GM18499 (cell line): ENCODE measurements at regions not wholly inside any gene's neighbourhood (a gene's known extent, or its start where the extent isn't known, plus 50 kb on each side); places are given as distances from the start of the nearest gene placed in this dataset.
"Not testable (repeated sequence)": the region's sequence is repeated elsewhere in the genome, so short reads cannot be mapped to it uniquely, and the experiment has no call there.

Source experiments
- ATAC-seq: cut with Tn5 transposase; IDR thresholded peaks from one replicate; pipeline ENCODE4 v1.9.1; 2021; ENCODE audit warnings: moderate number of reproducible peaks; ENCODE audit not compliant: insufficient read depth, unreplicated experiment

DNA sequence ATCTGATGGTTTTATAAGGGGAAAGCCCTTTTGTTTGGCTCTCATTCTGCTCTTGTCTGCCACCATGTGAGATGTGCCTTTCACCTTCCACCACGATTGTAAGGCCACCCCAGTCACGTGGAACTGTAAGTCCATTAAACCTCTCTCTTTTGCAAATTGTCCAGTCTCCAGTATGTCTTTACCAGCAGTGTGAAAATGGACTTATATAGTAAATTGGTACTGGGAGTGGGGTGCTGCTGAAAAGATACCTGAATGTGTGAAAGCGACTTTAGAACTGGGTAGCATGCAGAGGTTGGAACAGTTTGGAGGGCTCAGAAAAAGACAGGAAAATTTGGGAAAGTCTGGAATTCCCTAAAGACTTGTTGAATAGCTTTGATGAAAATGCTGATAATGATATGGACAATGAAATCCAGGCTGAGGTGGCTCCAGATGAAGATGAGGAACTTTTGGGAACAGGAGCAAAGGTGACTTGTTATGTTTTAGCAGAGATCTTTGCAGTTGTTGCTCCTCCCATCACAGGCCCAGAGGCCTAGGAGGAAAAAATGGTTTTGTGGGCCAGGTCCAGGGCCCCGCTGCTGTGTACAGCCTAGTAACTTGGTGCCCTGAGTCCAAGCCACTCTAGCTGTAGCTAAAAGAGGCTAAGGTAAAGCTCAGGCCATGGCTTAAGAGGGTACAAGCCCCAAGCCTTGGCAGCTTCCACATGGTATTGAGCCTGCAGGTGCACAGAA lies 275.7 kb upstream of the NPSR1 start:
- no peak for ATAC-seq

DNA sequence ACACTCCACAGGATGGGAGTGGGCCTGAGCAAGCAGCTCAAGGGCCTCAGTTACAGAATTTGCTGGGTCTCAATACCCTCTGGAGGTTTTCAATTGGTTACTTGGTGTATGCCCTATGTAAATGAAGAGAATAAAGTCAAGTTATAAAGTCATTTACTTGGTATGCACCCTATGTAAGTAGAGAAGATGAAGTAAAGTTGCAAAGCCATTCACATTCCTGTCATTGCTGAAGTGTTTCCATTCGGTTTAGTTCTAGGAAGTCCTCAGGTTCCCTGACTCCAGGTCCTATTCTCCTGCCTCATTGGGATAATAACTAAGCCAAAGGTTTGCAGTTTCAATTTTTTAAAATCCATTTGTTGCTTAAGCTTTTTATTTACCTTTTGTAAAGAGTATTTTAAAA lies 272.6 kb upstream of the NPSR1 start:
- no peak for ATAC-seq

DNA sequence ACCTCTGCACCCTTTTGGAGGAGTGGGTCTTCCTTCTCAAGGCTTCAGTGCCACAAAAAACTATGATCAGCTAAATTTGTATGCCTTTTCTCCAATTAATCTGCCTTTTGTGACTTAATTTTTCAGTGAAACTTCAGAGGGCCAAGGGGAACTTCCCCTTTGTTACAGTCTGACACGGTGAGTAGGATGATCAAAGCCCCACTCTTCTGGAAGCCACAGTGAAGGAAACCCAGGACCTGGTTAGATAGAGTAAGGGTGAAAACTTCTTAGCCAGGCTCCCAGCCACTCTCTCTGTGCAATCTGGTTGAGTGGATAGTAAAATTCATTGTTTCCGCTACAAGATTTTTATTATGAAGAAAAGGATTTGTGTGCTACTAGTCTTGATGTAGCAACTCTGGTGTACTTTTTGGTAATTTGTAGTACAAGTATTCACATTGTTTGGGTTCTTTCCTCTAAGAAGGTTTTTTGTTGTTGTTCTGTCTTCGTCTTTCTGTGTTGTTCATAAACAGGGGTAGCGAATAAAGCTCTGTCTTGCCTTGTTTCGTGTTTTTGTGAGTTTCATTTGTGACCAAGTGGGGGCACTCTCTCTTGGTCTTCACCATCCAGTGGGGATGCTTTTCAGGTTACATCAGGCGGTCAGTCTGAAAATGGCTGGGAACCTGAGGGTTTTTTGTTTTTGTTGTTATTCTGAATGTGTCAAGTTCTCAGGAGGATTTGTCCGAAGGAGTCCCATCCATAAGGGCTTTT lies 268.5 kb upstream of the NPSR1 start:
- no peak for ATAC-seq

DNA sequence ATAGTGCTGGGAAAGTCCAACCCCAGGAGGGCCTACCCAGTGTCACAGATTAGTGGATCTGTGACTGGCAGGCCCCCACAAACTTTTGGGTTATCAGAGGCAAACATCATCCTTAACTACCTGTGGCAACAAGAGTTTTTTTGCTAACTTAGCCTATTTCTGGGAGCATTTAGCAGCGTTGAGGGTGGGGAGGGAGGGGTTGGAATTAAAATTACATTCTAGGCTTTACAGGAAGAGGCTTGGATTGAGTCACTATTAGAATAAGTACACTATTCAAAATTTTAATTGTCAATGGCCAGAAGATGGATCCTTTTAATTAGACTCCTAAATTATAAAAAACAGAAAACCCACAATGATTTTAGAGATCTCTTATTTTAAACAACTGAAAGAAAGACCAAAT lies 267.9 kb upstream of the NPSR1 start:
- ATAC-seq, result no peak

DNA sequence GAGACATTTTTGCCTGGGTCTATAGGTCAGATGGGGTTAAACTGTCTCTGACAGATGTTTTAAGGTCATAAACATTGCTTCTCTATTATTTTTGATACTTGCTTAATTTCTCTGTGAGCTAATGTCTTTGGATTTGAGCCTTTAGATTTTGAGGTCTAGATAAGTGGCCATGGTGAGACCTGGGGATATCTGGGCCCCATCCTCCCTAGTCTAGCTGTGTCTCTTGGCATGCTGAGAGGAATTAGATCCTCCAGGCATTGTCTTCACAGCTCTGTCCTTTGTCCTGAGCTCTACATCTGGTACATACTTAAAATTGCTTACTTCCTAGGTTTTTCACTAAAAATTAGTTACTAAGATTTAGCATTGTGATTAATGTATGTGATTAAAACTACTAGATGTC lies 265.0 kb upstream of the NPSR1 start:
- ATAC-seq, result no peak

DNA sequence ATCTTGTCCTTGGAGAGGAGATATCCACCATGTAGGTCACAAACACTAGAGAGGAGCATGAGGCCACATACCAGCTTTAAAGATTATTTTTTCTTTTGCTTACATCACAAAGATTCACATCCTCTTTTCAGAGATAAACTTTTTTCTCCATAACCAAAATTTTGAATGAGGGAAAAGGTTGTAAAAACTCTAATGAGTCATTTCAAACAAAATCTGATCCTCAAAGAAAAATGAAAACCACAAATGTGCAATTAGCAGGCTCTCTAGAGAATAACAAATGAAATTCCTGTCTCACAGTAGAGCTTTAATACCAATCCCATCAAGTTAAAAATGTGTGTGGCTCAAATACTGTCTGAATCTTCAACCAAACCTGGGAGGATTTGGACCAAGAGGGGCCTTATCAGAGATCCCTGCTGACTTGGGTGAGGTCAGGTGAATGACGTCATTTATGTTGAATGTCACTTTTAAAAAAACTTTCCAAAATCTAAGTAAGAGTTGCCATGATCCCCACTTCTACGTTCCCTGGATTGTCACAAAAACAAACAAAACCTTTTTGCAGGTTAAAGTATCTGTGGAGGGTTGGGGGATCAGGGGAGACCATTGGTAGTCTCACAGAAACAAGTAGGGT lies 261.5 kb upstream of the NPSR1 start:
- ATAC-seq, result no peak

DNA sequence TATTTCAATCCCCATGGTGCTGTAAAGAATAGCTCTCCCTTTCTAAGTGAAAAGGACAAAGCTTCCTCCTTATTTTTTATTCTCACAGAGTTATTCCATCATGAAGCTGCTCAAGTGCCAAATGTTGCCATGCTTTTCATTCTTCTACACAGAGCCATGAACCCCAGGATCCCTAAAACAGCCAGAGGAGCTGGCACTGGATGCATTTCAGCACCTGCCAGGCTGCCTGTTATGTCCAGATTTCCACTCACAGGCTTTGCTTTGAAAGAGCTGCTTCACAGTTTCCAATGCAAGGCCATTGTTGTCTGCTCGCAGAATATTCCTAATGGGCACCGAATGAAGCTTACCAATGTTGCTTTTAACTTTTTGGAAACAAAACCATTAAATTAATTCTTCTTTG lies 256.2 kb upstream of the NPSR1 start:
- no peak for ATAC-seq

DNA sequence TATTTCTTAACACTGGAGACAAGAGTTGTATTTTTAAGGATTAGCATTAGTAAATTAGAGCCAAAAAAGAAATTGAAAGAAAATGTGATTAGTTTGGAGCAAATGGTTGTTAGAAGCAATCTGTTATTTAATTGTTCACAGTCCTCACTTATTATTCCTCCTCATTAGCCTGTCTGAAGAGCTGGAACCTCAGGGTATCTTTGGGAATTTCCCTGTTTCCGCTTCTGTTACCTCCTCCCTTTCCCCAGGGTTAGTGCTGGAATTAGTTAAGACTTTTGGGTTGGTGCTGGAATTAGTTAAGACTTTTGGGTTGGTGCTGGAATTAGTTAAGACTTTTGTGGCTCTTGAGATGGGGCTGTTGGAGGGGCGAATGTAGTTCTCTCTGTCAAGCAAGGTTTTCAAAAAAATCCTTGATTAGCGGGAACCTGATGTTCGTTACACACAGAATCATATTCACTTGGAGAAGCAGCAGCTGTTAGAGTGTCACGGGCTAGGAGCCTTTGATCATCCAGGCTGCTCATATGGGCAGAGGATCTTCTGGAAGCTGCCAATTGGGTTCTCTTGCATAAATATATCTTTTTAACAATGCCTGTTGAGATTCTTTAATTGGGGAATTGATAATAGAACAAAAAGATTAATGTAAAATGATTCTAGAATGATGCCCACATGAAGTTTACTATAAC lies 251.0 kb upstream of the NPSR1 start:
- ATAC-seq, result no peak

DNA sequence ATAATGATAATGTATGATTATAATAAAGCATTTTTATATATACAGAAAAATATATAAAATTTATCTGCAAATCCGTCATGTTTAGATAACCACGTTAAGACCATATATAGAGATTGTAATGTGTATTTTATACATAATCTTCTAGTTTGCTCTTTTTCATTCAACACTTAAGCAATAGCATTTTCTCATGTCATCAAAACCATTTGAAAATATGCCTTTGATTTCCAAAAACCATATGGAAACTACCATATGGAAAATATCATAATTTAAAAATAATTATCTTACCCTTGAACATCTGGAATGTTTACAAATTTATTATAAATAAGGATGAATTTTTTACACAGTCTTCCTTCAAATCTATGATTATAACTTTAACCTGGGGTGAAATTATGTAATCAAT lies 250.4 kb upstream of the NPSR1 start:
- no peak for ATAC-seq

DNA sequence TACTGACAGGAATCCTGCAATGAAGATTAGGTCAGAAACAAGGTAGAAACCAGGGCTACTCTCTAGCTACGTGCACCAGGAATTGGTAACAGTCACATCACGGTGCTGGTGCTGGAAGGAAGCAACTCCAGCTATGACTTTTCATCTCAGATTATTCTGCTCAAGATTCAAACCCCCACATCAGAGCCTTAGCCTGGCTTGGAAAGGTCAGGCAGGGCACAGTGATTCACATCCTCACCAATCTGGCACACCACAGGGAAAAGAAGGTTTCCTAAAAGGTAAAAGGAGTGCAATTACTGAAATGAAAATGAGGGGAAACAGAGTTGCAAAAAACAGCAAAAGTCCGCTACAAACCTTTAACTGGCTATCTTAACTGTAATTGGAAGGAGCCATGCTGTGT lies 240.2 kb upstream of the NPSR1 start:
- no peak for ATAC-seq

DNA sequence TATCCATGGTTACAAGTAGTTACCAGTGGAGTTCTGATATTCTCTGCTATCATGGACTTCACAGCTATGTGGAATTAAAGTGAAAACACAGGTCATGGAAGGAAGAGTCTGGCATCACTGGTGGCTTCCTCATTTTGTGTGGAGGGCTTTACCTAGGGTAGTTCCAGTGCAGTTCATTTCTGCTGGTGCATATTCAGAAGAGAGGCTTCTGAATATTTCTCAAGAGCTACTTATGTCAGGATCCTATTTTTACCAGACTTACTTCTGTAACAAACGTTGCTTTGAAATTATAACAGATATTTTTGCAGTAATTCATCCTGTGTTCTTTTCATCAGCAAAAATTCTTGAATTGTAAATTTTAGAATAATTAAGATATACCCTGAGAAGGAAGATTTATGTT lies 236.5 kb upstream of the NPSR1 start:
- ATAC-seq, result no peak

DNA sequence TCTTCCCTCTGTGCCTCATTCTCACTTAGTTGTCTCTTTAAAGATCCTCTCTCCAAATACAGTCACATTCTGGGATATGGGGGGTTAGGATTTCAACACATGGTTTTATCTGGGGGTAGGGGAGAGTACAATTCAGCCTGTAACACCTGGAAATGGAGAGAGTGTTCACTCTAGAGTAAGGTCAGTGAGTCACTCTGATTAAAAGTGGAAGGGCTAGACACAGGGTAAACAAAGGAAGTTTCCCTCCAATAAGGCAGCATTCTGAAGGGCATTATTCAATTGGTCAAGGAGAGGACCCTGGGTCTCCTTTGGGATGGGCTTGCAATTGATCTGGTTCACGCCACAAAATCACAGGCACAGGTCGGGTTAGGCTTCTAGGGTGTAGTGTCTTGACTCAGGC lies 232.8 kb upstream of the NPSR1 start:
- no peak for ATAC-seq

DNA sequence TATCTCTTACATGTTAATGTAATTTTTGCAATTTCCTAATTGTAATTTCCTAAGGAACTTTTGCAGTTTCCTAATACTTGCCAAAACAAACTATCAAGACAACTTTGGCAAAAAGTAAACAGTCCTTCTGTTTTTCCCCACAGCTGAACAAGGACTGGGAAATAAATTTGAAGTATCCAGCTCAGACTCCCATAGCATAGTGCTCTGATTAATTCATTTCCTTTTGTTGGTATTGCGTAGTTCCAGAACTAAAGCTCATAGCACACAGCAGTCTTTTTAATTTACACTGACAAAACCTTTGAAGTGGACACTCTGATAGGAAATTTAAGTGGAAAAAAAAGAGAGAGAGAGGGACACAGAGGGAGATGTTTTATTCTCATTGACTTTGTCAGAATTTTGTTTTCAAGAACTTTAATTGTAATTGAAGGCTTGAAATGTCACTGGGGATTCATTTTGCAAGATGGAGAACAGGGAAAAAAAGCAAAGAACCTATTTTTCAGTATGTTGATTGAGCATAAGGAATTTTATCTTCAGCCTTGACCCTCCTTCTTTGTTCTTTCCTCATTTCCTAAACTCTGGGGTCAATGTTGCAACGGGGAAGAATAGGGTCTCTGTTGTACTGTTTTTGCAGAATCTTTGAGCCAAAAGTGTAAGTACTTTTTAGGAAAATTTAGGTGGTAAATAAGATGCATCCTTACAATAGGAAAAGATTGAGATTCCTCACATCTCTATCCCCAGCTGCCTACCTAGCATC lies 232.2 kb upstream of the NPSR1 start:
- ATAC-seq, result no peak

DNA sequence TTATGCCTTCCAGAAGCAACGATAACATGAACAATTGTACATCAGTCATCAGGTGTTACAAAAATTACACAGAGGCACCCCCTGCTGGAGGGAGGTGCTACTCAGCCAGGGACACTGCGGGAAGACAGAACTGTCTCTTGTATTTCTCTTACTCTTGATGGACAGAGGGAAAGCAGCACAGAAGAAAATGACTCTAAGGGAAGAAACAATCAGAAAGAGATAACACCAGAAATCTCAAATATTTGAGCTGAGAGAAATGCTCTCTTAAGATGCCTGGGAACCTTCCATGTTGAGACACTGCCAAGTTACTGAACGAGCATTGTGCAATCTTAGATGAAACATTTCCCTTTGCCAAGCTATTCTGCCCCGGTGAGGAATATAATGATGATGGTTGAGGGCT lies 227.6 kb upstream of the NPSR1 start:
- no peak for ATAC-seq

DNA sequence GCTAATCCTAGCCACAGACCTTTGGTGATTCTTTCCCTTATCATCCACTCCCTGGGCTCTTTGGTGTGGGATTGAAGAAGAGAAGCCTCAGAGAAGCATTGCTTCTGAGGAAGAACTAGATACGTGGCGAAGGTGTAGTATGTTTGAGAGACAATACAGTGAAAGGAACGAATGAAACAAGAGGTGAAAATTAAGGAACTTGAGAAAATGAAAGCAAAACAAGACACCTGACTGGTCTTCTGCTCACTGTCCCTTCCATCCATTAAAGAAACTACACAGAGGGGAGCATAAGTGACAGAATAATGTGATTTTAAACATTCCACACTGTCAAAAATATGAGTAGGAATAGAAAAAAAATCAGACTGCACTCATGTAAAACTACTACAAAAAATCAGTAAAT lies 219.6 kb upstream of the NPSR1 start:
- no peak for ATAC-seq

DNA sequence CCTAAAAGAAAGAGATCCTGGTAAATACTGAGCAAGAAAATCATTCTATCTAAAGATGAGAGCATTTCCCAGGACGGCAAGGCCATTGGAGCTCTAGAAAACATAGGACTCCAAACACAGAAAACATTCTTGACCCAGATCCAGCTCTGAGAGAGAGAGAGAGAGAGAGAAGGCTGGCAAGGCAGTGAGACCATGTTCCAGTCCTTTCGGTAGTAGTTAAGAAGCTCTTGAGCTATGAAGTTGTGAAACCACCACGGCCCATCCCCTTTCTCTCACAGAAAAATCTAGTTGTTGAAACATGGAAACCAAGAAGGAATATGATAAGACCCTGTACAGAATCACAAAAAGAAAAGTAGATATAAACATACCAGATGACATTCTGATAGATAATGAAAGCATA lies 212.4 kb upstream of the NPSR1 start:
- no peak for ATAC-seq

DNA sequence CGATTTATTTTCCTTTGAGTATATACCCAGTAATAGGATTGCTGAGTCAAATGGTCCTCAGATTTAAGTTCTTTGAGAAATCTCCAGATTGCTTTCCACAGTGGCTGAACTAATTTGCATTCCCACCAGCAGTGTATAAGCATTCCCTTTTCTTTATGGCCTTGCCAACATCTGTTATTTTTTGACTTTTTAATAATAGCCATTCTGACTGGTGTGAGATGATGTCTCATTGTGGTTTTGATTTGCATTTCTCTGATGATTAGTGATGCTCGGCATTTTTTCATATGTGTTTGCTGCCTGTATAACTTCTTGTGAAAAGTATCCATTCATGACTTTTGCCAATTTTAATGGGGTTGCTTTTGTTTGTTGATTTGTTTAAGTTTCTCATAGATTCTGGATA lies 209.5 kb upstream of the NPSR1 start:
- not testable (repeated sequence) for ATAC-seq

DNA sequence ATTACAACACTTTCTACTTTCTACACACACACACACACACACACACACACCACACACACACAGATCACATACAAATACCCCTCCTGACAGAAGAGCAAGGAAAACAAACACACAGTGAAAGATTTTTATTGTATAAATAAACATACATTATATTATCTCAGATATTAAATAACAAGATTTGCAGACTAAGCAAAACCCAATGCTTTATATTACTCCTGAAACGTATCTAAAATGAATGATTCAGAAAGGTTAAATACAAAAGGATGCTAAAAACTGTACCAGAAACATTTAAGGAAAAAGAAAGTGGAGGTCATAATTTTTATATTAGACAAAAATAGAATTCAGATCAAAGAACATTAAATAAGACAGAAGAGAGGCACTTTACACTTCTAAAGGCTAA lies 208.3 kb upstream of the NPSR1 start:
- no peak for ATAC-seq

DNA sequence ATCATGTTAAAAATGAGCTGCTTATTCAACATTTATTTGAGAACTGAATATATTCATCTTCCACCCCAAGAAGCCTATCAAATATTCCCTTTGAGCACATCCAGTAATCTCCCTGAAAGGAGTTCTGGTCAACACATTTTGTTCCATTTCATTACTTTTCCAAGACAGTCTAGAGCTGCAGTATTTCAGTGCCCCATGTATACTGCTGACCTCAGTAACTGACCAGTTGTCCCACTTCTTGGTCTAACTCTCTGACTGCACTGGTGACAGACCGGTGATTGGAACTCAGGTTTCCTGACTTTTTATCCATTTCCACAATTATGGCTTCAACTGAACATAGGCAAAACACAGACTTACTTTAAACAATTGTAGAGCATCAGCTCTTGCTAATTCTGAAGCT lies 206.8 kb upstream of the NPSR1 start:
- ATAC-seq, result no peak

DNA sequence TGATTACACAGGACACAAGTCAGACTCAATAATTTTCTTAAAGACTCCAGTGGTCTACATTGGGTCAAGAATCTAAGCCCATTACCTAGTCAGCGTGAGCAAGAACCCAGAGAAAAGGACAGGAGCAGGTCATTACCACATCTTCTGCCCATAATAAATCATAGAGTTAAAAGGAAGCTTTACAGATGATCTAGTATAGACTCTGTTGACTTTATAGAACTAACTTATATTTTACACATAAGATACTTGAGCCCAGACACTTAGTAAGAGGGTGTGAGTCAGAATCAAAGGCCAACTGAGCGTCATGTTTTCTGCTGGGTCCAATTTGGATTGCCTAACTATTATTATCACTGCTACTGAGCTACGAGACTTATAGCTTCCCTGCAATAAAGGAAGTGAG lies 206.1 kb upstream of the NPSR1 start:
- no peak for ATAC-seq
